K562 (cell line): ENCODE measurements at regions not wholly inside any gene's neighbourhood (a gene's known extent, or its start where the extent isn't known, plus 50 kb on each side); places are given as distances from the start of the nearest gene placed in this dataset.

ENCODE experiments used
- ATAC-seq: fragments of 200-7000 bp; cut with Tn5 transposase; 3 replicates; pipeline ENCODE4 v1.9.1; 2020; ENCODE audit warnings: moderate library complexity
- BruUV-seq: library from RNA; stranded (reverse); fragments of 400-500 nt; replicated peaks from 2 replicates; lab custom pipeline; 2021; lab: Mats Ljungman, UMichigan
- CTCF ChIA-PET: fragments of 300-600 bp; formaldehyde crosslinking; extraction: SDS; loops from one replicate; lab custom pipeline; 2021; ENCODE audit warnings: low intra/inter-chr PET ratio; lab: Yijun Ruan, JAX
- POLR2A ChIA-PET: fragments of 300-600, 350-650 bp; sonication (Branson Sonifier 250); formaldehyde crosslinking; extraction: SDS; loops from one replicate; lab custom pipeline; 2021; ENCODE audit warnings: antibody characterized with exemption, inconsistent platforms; lab: Yijun Ruan, JAX
- DNase-seq, 4 experiments: peaks; one replicate each; pipeline versions ENCODE4 v3.0.0 to v3.0.0-alpha.2; 2011 to 2018; ENCODE audit warnings: low spot score in 3 of 4, mixed read lengths in 3 of 4; ENCODE audit errors: extremely low read depth in 1 of 4
- FAIRE-seq: peaks from 2 replicates; lab custom pipeline; 2011; peaks lifted over from hg19 to GRCh38; lab: Jason Lieb, UNC
- H2AFZ ChIP-seq: 2 replicates; pipeline ENCODE4 v1.6.0; 2011; ENCODE audit warnings: low read depth, low read length, control low read depth, inconsistent platforms
- H3K27ac ChIP-seq: fragments of 200-600 bp; 3 replicates; pipeline ENCODE4 v1.8.0; 2011; ENCODE audit warnings: low read depth, mild to moderate bottlenecking, control low read depth, inconsistent platforms, low read length, moderate library complexity, mixed read lengths; ENCODE audit errors: extremely low read depth
- H3K27me3 ChIP-seq, 2 experiments: fragments of 300-600 bp in 1 of 2; 2 replicates in 1 of 2; 3 replicates in 1 of 2; pipeline versions ENCODE4 v1.6.0 to v1.8.0; 2011; ENCODE audit warnings: inconsistent platforms in 2 of 2, low read length in 2 of 2, mild to moderate bottlenecking in 1 of 2, mixed read lengths in 1 of 2, moderate library complexity in 1 of 2; ENCODE audit not compliant: control insufficient read depth in 2 of 2, insufficient read depth in 2 of 2
- H3K36me3 ChIP-seq: fragments of 300-600 bp; 3 replicates; pipeline ENCODE4 v1.8.0; 2011; ENCODE audit warnings: mild to moderate bottlenecking, low read length, inconsistent platforms; ENCODE audit not compliant: control insufficient read depth, insufficient read depth
- H3K4me1 ChIP-seq, 2 experiments: fragments of 200-600 bp in 1 of 2; replicated peaks in 1 of 2; 2 replicates in 1 of 2; 3 replicates in 1 of 2; pipeline versions ENCODE4 v1.5.1 to v1.8.0; 2011; ENCODE audit warnings: inconsistent platforms in 2 of 2, low read length in 2 of 2, mild to moderate bottlenecking in 1 of 2, mixed read lengths in 1 of 2, moderate library complexity in 1 of 2; ENCODE audit not compliant: control insufficient read depth in 2 of 2, insufficient read depth in 2 of 2
- H3K4me2 ChIP-seq: 2 replicates; pipeline ENCODE4 v1.6.1; 2011; ENCODE audit warnings: low read length, control low read depth, inconsistent platforms, mixed read lengths; ENCODE audit not compliant: insufficient read depth
- H3K4me3 ChIP-seq: fragments of 200-600 bp; sonication (generic), shearing (Covaris generic); 2 replicates; pipeline ENCODE4 v1.5.1; 2016; ENCODE audit warnings: control low read depth, inconsistent platforms
- H3K79me2 ChIP-seq: fragments of 200-600 bp; 3 replicates; pipeline ENCODE4 v1.8.0; 2011; ENCODE audit warnings: low read length, inconsistent platforms; ENCODE audit not compliant: control insufficient read depth, insufficient read depth
- H3K9ac ChIP-seq, 2 experiments: 2 replicates each; pipeline versions ENCODE4 v1.6.0 to v1.6.1; 2011; ENCODE audit warnings: low read depth in 2 of 2, low read length in 2 of 2, control low read depth in 1 of 2, inconsistent platforms in 1 of 2, mild to moderate bottlenecking in 1 of 2, mixed read lengths in 1 of 2; ENCODE audit not compliant: insufficient read depth in 1 of 2
- H3K9me1 ChIP-seq: one replicate; pipeline ENCODE4 v1.6.0; 2011; ENCODE audit warnings: inconsistent platforms, mild to moderate bottlenecking, low read length, moderate library complexity; ENCODE audit not compliant: control insufficient read depth, insufficient read depth
- H3K9me3 ChIP-seq: replicated peaks from 2 replicates; pipeline ENCODE4 v1.5.1; 2011; ENCODE audit warnings: low read depth, low read length, inconsistent platforms; ENCODE audit not compliant: control insufficient read depth, insufficient read depth
- H4K20me1 ChIP-seq: replicated peaks from 2 replicates; pipeline ENCODE4 v1.6.1; 2011; ENCODE audit warnings: low read length, inconsistent platforms, mixed read lengths; ENCODE audit not compliant: control insufficient read depth, insufficient read depth
- C11orf30 ChIP-seq: fragments of 450-650 bp; IDR thresholded peaks from 2 replicates; pipeline ENCODE4 v1.6.1; 2016; ENCODE audit warnings: low read depth, mild to moderate bottlenecking
- ESRRB ChIP-seq: fragments of 250-450 bp; sonication (Bioruptor Pico); IDR thresholded peaks from 2 replicates; pipeline ENCODE4 v1.5.0; 2020; ENCODE audit warnings: mild to moderate bottlenecking, moderate library complexity, borderline replicate concordance
- MAFF ChIP-seq: IDR thresholded peaks from 2 replicates; pipeline ENCODE4 v1.6.1; 2012; ENCODE audit warnings: low read length, improper control_type of control experiment
- ZNF316 ChIP-seq: fragments of 450-650 bp; IDR thresholded peaks from 2 replicates; pipeline ENCODE4 v1.6.1; 2016
- WGBS: fragments of 100-300 bp; shearing (Covaris generic); methylation state at CpG from one replicate; pipeline ENCODE4 v1.1.6; 2016; ENCODE audit warnings: low coverage, mixed read lengths; ENCODE audit not compliant: insufficient coverage; ENCODE audit errors: missing lambda C conversion rate; 5-methylcytosine and 5-hydroxymethylcytosine counted together
- in situ Hi-C: fragments of 300-500 bp; cut with MboI; formaldehyde crosslinking; loops from 4 replicates; pipeline ENCODE4 v1.15.0; 2018; ENCODE audit warnings: inconsistent platforms, mixed read lengths
- intact Hi-C: fragments of 100-400 bp; cut with micrococcal nuclease; formaldehyde crosslinking; loops from 2 replicates; pipeline ENCODE4 v1.14.2; 2022

DNA sequence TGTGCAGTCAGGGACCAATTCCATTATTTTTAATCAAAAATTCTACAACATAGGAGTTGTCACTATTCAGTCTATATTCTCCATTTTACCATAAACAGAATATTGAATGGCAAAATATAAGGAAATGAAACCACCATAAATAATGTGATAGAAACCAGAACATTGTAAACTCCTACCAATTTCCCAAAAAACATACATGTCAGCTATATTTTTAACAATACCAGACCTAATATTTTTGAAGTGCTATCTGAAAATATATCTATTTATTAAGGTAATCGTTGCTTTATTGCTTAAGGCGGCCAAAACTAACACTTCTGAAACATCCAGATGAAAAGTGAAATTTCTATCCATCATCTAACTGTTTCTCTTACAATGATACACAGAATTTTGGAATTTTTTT, 123.0 kb upstream of the C11orf58 start:
- Histone ChIP-seq H3K9ac (no peak overlapping the region), H3K4me1 (peaks cover 4 to 18% of the 10 kb centered on the region in 2 experiments; a peak in 4 of 5 replicates), H2AFZ (no peak overlapping the region), H3K36me3 (no peaks in the 10 kb centered on the region), H3K4me2 (no peak overlapping the region), H3K9me3 (no peaks in the 10 kb centered on the region), H3K9me1 (no peaks in the 10 kb centered on the region), H3K79me2 (no peaks in the 10 kb centered on the region), H3K4me3 (no peak overlapping the region), H3K27me3 (peaks cover 0 to 7% of the 10 kb centered on the region in 2 experiments; a peak in 2 of 5 replicates), H3K27ac (no peak overlapping the region), H4K20me1 (no peaks in the 10 kb centered on the region)
- ATAC-seq (no peak), FAIRE-seq (no peak), DNase-seq (no peak)
- in situ Hi-C loops = loop anchor here (25.0 kb wide), 1 partner anchor 778 kb away; no protein-coding TSS in a partner anchor
- intact Hi-C loops = loop anchor here (5.0 to 10.0 kb wide), 2 partner anchors 761 to 853 kb away; no protein-coding TSS in a partner anchor
- no TSS peak for BruUV-seq
- ChIA-PET POLR2A (interaction anchor here (1.0 kb wide), 1 partner anchor 11 kb away, joined by 3 read pairs; no protein-coding TSS in a partner anchor), CTCF (no interaction called here)
- TF ChIP-seq ESRRB = no peak
- peak; percentile 31 for TF ChIP-seq MAFF
- TF ChIP-seq C11orf30 = peak; percentile 45; the same call in 1 of the 2 replicates
- TF ChIP-seq ZNF316 = peak; percentile 70
- 21% methylated on average over 2 of the region's 2 CpGs for WGBS
